Caco-2 (cell line): ENCODE measurements at regions not wholly inside any gene's neighbourhood (a gene's known extent, or its start where the extent isn't known, plus 50 kb on each side); places are given as distances from the start of the nearest gene placed in this dataset.

ENCODE experiments used
- BruUV-seq: library from RNA; stranded (reverse); fragments of 400-500 nt; replicated peaks from 2 replicates; lab custom pipeline; 2021; lab: Mats Ljungman, UMichigan
- CTCF ChIA-PET: fragments of 300-600 bp; sonication (Branson Sonifier 250); formaldehyde crosslinking; loops from one replicate; lab custom pipeline; 2022; ENCODE audit warnings: antibody characterized with exemption; lab: Charles Lee
- POLR2A ChIA-PET: fragments of 300-600 bp; sonication (Branson Sonifier 250); formaldehyde crosslinking; loops from one replicate; lab custom pipeline; 2022; ENCODE audit warnings: antibody characterized with exemption; lab: Charles Lee
- DNase-seq, 2 experiments: peaks; one replicate each; pipeline versions ENCODE4 v3.0.0 to v3.0.0-alpha.2; 2020 to 2022
- H3K27me3 ChIP-seq: replicated peaks from 2 replicates; pipeline ENCODE4 v1.6.0; 2011; ENCODE audit warnings: low read length; ENCODE audit not compliant: control insufficient read depth, insufficient read depth
- H3K36me3 ChIP-seq: 2 replicates; pipeline ENCODE4 v1.5.1; 2011; ENCODE audit warnings: low read length; ENCODE audit not compliant: control insufficient read depth, insufficient read depth
- H3K4me1 ChIP-seq: fragments of 250-450 bp; sonication (Bioruptor Pico); 2 replicates; pipeline ENCODE4 v1.5.1; 2020; ENCODE audit warnings: mild to moderate bottlenecking
- H3K4me3 ChIP-seq: 2 replicates; pipeline ENCODE4 v1.5.1; 2011; ENCODE audit warnings: low read depth, mild to moderate bottlenecking, control low read depth, low read length
- H3K9me3 ChIP-seq: fragments of 250-450 bp; sonication (Bioruptor Pico); 2 replicates; pipeline ENCODE4 v1.5.1; 2020; ENCODE audit warnings: mild to moderate bottlenecking, moderate library complexity
- H3K27ac Mint-ChIP-seq: one replicate; pipeline ENCODE4 v1.8.0; 2022; ENCODE audit warnings: mixed read lengths; ENCODE audit not compliant: unreplicated experiment
- H3K27me3 Mint-ChIP-seq: one replicate; pipeline ENCODE4 v1.8.0; 2022; ENCODE audit warnings: mixed read lengths; ENCODE audit not compliant: insufficient read depth, unreplicated experiment
- H3K36me3 Mint-ChIP-seq: one replicate; pipeline ENCODE4 v1.8.0; 2022; ENCODE audit warnings: mild to moderate bottlenecking, mixed read lengths; ENCODE audit not compliant: insufficient read depth, unreplicated experiment
- H3K4me1 Mint-ChIP-seq: one replicate; pipeline ENCODE4 v1.8.0; 2022; ENCODE audit warnings: low read depth, mixed read lengths; ENCODE audit not compliant: unreplicated experiment
- H3K4me3 Mint-ChIP-seq: one replicate; pipeline ENCODE4 v1.8.0; 2022; ENCODE audit warnings: mild to moderate bottlenecking, moderate library complexity, mixed read lengths; ENCODE audit not compliant: unreplicated experiment
- H3K9me3 Mint-ChIP-seq: one replicate; pipeline ENCODE4 v1.8.0; 2022; ENCODE audit warnings: mixed read lengths; ENCODE audit not compliant: unreplicated experiment
- intact Hi-C: fragments of 100-400 bp; cut with micrococcal nuclease; formaldehyde crosslinking; loops from one replicate; pipeline ENCODE4 v1.10.0; 2022; ENCODE audit not compliant: unreplicated experiment
- TF ChIP-seq, protein P1 (sequence below), 2 experiments: fragments of 200-600 bp in 1 of 2; IDR thresholded peaks; 1 replicate in 1 of 2; 2 replicates in 1 of 2; pipeline versions ENCODE4 v1.5.1 to v1.8.0; 2011 to 2022; ENCODE audit warnings: antibody characterized with exemption in 1 of 2, control low read depth in 1 of 2, inconsistent platforms in 1 of 2, low read depth in 1 of 2, low read length in 1 of 2, mild to moderate bottlenecking in 1 of 2, moderate library complexity in 1 of 2; ENCODE audit not compliant: insufficient read depth in 1 of 2, severe bottlenecking in 1 of 2, unreplicated experiment in 1 of 2

DNA sequence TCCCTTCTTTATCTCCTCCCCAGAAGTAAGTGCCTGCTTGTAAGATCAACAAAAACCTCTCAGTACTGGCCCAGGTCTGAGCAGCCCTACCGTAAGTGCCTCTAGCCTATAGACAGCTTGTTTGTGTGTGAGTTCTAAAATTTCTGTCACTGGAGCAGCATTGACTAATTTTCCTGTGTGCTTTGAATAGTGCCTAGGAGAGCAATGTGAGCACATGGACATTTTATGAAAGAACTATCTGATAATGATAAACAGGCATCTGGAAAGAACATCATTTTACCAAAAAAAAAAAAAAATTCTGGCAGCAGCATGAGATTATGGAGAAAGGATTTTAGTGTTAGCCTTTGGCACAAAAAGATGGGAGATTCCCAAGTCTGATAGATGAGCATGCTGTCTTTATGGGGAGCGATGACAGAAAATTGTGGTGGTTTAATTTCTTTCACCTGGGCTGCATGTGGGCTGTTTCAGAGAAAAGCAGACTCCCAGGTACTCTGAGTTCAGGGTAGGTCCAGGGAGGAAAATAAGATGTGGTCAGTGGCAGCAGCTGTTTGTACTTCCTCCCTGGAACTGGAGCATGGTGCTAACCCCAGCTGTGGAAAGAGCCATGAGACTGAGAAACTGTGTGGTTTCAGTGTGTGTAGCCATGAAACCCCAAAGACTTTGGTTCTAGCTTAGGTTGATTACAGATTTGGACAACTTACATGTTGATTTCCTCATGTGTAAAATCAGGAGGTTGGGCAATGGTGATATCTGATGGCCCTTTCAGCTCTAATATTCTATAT is 419.9 kb downstream of the NTRK2 start:
- no peaks in the 10 kb centered on the region for H3K27me3 Mint-ChIP-seq
- POLR2A ChIA-PET, result no interaction called here
- TF ChIP-seq, protein P1, sequence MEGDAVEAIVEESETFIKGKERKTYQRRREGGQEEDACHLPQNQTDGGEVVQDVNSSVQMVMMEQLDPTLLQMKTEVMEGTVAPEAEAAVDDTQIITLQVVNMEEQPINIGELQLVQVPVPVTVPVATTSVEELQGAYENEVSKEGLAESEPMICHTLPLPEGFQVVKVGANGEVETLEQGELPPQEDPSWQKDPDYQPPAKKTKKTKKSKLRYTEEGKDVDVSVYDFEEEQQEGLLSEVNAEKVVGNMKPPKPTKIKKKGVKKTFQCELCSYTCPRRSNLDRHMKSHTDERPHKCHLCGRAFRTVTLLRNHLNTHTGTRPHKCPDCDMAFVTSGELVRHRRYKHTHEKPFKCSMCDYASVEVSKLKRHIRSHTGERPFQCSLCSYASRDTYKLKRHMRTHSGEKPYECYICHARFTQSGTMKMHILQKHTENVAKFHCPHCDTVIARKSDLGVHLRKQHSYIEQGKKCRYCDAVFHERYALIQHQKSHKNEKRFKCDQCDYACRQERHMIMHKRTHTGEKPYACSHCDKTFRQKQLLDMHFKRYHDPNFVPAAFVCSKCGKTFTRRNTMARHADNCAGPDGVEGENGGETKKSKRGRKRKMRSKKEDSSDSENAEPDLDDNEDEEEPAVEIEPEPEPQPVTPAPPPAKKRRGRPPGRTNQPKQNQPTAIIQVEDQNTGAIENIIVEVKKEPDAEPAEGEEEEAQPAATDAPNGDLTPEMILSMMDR (IDR thresholded peaks at IDR 0.05; ENCODE audit: insufficient read depth in 1 of 2, low read depth in 1 of 2, low read length in 1 of 2, severe bottlenecking in 1 of 2, unreplicated experiment in 1 of 2), result no peak

DNA sequence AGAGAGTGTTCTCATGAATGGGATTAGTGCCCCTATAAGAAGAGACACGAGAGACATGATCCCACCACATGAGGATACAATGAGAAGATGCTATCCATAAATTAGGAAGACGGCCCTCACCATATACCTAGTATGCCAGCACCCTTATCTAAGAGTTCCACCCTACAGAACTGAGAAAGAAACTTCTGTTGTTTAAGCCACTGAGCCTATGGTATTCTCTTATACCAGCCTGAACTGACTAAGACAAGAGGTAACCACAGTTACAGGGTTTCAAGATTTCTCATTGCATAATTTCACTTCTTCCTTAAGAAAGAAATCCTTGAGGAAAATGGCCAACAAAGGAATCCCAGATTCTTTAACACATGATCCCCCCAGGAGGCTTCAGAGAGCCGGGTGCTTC is 412.4 kb downstream of the NTRK2 start:
- Mint-ChIP-seq H3K27ac (no peak overlapping the region), H3K36me3 (no peaks in the 10 kb centered on the region), H3K4me3 (no peak overlapping the region), H3K9me3 (no peaks in the 10 kb centered on the region), H3K27me3 (no peaks in the 10 kb centered on the region), H3K4me1 (no peaks in the 10 kb centered on the region)
- no TSS peak for BruUV-seq
- Histone ChIP-seq H3K4me1 (no peaks in the 10 kb centered on the region), H3K9me3 (no peaks in the 10 kb centered on the region), H3K36me3 (no peaks in the 10 kb centered on the region), H3K4me3 (no peak overlapping the region), H3K27me3 (no peaks in the 10 kb centered on the region)
- ChIA-PET POLR2A (no interaction called here), CTCF (no interaction called here)
- intact Hi-C loops, result no loop called here
- TF ChIP-seq, protein P1 (IDR thresholded peaks at IDR 0.05; ENCODE audit: insufficient read depth in 1 of 2, low read depth in 1 of 2, low read length in 1 of 2, severe bottlenecking in 1 of 2, unreplicated experiment in 1 of 2), result no peak
- no peak for DNase-seq

More for the DNA sequence above, 419.9 kb downstream of the NTRK2 start:
- no peaks in the 10 kb centered on the region for H3K36me3 ChIP-seq
- CTCF ChIA-PET, result no interaction called here
- no peak for DNase-seq
- no peaks in the 10 kb centered on the region for H3K9me3 ChIP-seq
- Mint-ChIP-seq H3K9me3 (no peaks in the 10 kb centered on the region), H3K4me1 (no peaks in the 10 kb centered on the region), H3K4me3 (no peak overlapping the region), H3K36me3 (no peaks in the 10 kb centered on the region), H3K27ac (no peak overlapping the region)
- H3K27me3 ChIP-seq, result no peaks in the 10 kb centered on the region
- BruUV-seq, result no TSS peak
- intact Hi-C loops, result no loop called here
- no peaks in the 10 kb centered on the region for H3K4me1 ChIP-seq
- H3K4me3 ChIP-seq, result no peak overlapping the region

DNA sequence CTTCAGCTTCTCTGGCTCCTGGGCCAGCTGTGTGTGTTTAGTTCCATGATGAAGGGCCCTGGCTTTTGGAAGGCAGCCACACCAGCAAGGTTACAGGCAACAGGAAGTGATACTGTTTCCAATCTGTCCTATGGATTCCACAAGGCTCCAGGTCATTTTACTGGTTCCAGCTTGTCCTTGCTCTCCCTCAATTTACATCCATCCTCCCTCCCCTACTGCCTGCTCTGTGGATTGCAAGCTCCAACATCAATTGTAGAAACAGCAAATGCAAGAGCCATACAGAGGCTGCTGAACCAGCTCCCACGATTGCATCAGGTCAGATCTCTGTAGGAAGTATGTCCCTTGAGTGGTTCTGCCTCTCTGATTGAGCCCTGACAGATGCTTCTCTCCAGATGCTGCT is 409.8 kb downstream of the NTRK2 start:
- TF ChIP-seq, protein P1 (IDR thresholded peaks at IDR 0.05; ENCODE audit: insufficient read depth in 1 of 2, low read depth in 1 of 2, low read length in 1 of 2, severe bottlenecking in 1 of 2, unreplicated experiment in 1 of 2), result no peak
- H3K9me3 Mint-ChIP-seq, result peaks cover 9% of the 10 kb centered on the region
- Histone ChIP-seq H3K36me3 (no peaks in the 10 kb centered on the region), H3K4me1 (no peaks in the 10 kb centered on the region), H3K27me3 (no peaks in the 10 kb centered on the region), H3K9me3 (no peaks in the 10 kb centered on the region), H3K4me3 (no peak overlapping the region)
- H3K27ac Mint-ChIP-seq, result no peak overlapping the region
- H3K27me3 Mint-ChIP-seq, result no peaks in the 10 kb centered on the region
- no peaks in the 10 kb centered on the region for H3K4me1 Mint-ChIP-seq
- no peak overlapping the region for H3K4me3 Mint-ChIP-seq
- H3K36me3 Mint-ChIP-seq, result no peaks in the 10 kb centered on the region
- CTCF ChIA-PET, result no interaction called here
- DNase-seq, result no peak
- intact Hi-C loops, result no loop called here
- POLR2A ChIA-PET, result no interaction called here
- BruUV-seq, result no TSS peak
